SH-SY5Y (cell line): ENCODE measurements at regions not wholly inside any gene's neighbourhood (a gene's known extent, or its start where the extent isn't known, plus 50 kb on each side); places are given as distances from the start of the nearest gene placed in this dataset.

Source experiments
- GATA2 ChIP-seq: IDR thresholded peaks from 2 replicates; pipeline ENCODE4 v1.6.1; 2011; ENCODE audit warnings: mild to moderate bottlenecking, low read depth, low read length
- GATA3 ChIP-seq: IDR thresholded peaks from 2 replicates; pipeline ENCODE4 v1.6.1; 2011; ENCODE audit warnings: low read depth, mild to moderate bottlenecking, low read length, moderate library complexity

DNA sequence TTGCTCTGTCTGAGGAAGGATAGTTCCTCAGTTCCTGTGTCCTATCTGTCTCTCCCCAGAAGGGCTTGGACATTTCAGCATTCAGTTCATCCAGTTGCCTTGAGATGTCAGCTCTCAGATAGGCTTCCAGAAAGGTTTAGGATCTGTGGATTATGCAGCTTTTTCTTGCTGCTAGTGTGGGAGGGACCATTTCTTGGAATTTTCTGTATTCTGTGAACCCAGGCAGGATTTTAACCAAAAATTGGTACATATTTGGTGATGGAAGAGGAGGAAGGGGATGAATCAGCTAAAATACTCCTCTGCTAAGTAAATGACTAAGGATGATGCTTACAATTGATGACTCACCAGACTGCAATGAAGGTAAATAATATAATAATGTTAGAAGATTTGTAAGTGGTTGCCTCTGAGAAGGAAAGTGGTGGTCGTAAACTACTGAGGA is 58.6 kb upstream of the DOCK10 start:
- TF ChIP-seq GATA2 (no peak), GATA3 (no peak)
